SK-N-MC (cell line): ENCODE measurements at regions not wholly inside any gene's neighbourhood (a gene's known extent, or its start where the extent isn't known, plus 50 kb on each side); places are given as distances from the start of the nearest gene placed in this dataset.

Experiments
- EZH2 ChIP-seq: fragments of 200-600 bp; sonication (generic); IDR thresholded peaks from one replicate; pipeline ENCODE4 v1.6.1; 2017; ENCODE audit warnings: antibody characterized with exemption
- FOXP2 ChIP-seq: optimal IDR thresholded peaks from 2 replicates; pipeline ENCODE3; 2011; ENCODE audit warnings: mild to moderate bottlenecking, moderate library complexity; ENCODE audit not compliant: insufficient read depth; ENCODE audit errors: extremely low read length, control extremely low read depth
- POLR2AphosphoS5 ChIP-seq: IDR thresholded peaks from 2 replicates; pipeline ENCODE4 v1.6.1; 2012; ENCODE audit warnings: mild to moderate bottlenecking, low read depth, low read length, borderline replicate concordance

DNA sequence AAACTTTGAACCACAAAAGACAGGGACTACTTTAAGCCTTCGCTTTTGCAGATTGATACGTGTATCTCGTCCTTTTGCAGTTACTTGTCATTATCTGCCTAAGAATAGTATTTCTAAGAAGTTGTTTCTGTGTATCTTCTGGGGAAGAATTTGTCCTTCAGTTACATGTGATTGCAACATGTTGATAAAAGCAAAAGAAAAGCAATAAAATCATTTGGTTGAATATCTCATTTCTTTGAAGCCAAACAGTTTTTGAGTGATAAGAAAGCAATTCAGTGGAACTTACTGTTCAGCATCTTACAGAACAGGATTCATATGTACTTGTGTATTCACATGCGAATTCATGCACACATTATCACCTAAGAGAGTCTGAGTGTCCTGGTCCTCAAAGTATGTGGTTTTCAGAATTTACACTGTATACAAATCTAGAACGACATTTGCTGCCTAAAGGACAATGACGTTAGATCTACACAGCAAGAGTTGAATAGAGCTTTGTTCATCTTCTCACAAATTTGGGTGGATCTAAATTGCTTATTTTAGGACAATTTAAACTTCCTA lies 66.7 kb upstream of the MRPS6 start:
- TF ChIP-seq POLR2AphosphoS5 = no peak
- no peak for TF ChIP-seq EZH2
- no peak for TF ChIP-seq FOXP2
